ENCODE measurements at regions not wholly inside any gene's neighbourhood (a gene's known extent, or its start where the extent isn't known, plus 50 kb on each side); places are given as distances from the start of the nearest gene placed in this dataset.

DNA sequence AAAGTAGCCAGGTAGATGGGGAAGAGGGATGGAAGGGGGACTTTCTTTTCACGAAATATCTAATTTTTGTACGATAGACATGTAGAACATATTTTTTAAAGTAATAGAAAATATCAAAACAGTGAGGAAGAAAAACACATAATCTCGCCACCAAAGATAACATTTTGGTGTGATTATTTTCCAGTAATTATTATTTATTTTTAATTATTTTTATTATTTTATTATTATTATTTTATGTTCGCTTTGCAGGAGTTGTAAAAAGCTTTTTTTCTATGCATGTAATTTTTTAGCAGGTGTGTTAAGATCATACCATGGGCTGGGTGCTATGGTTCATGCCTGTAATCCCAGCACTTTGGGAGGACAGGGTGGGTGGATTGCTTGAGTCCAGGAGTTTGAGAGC lies 85.6 kb upstream of the CCND2 start:
- FAIRE-seq (no peak), ATAC-seq (no peak), DNase-seq (ENCODE audit: low read depth, low spot score) (no peak)
- ChIA-PET POLR2A (interaction anchor here (0.8 kb wide), 1 partner anchor 24 kb away, joined by 3 read pairs; no protein-coding TSS in a partner anchor), SMC1A (ENCODE audit: uncharacterized antibody, unreplicated experiment) (interaction anchor here (0.7 to 4.8 kb wide), 5 partner anchors 11 to 59 kb away, joined by 3 to 17 read pairs (median 3); no protein-coding TSS in a partner anchor), RAD21 (ENCODE audit: unreplicated experiment) (interaction anchor here (1.1 kb wide), 1 partner anchor 80 kb away, joined by 4 read pairs; no protein-coding TSS in a partner anchor), CTCF (interaction anchor here (1.0 kb wide), 1 partner anchor 28 kb away, joined by 3 read pairs; no protein-coding TSS in a partner anchor)
- in situ Hi-C loops (cut with MboI) (no loop called here), intact Hi-C loops (cut with micrococcal nuclease; ENCODE audit: unreplicated experiment) (no loop called here)
- Histone ChIP-seq H3K27me3 (replicated peaks in 1 of 2; ENCODE audit: control insufficient read depth in 2 of 2, insufficient read depth in 2 of 2, low read length in 1 of 2) (no peaks in the 10 kb centered on the region), H3K27ac (ENCODE audit: control insufficient read depth, insufficient read depth) (no peak overlapping the region), H3K4me1 (ENCODE audit: control insufficient read depth, insufficient read depth, low read length) (no peaks in the 10 kb centered on the region), H2AFZ (ENCODE audit: control insufficient read depth, low read depth, low read length) (no peak overlapping the region), H3K4me2 (ENCODE audit: control insufficient read depth, insufficient read depth) (no peak overlapping the region), H3K36me3 (ENCODE audit: control insufficient read depth in 2 of 2, insufficient read depth in 2 of 2, low read length in 1 of 2) (no peaks in the 10 kb centered on the region), H3K79me2 (ENCODE audit: control insufficient read depth, insufficient read depth, low read length) (no peaks in the 10 kb centered on the region), H4K20me1 (ENCODE audit: control insufficient read depth, insufficient read depth) (no peaks in the 10 kb centered on the region), H3K4me3 (no peak overlapping the region), H3K9me3 (replicated peaks; ENCODE audit: control insufficient read depth, insufficient read depth, low read length) (no peaks in the 10 kb centered on the region; the same call in 2 of the 3 replicates), H3K9ac (ENCODE audit: control insufficient read depth, insufficient read depth, low read length) (no peak overlapping the region)
- TF ChIP-seq POLR2A (IDR thresholded peaks at IDR 0.05; ENCODE audit: low read depth, low read length) (no peak), EED (IDR thresholded peaks at IDR 0.05; ENCODE audit: low read depth) (no peak), MXI1 (IDR thresholded peaks at IDR 0.05; ENCODE audit: low read depth, low read length) (no peak), ZNF207 (IDR thresholded peaks at IDR 0.05; ENCODE audit: borderline replicate concordance) (no peak), MEF2B (IDR thresholded peaks at IDR 0.05; ENCODE audit: partially characterized antibody, poor library complexity, severe bottlenecking) (no peak), ETV6 (conservative IDR thresholded peaks at IDR 0.05 in 1 of 2, IDR thresholded peaks at IDR 0.05 in 1 of 2; ENCODE audit: borderline replicate concordance in 1 of 2, low read depth in 1 of 2) (no peak), IRF3 (IDR thresholded peaks at IDR 0.05) (no peak), ZNF274 (IDR thresholded peaks at IDR 0.05; ENCODE audit: insufficient read depth, insufficient read length) (no peak), ZBED1 (IDR thresholded peaks at IDR 0.05; ENCODE audit: borderline replicate concordance) (no peak), ZSCAN29 (IDR thresholded peaks at IDR 0.05) (no peak), ZNF384 (IDR thresholded peaks at IDR 0.05; ENCODE audit: borderline replicate concordance, low read depth, low read length) (no peak)
- TF ChIP-seq, protein P1, sequence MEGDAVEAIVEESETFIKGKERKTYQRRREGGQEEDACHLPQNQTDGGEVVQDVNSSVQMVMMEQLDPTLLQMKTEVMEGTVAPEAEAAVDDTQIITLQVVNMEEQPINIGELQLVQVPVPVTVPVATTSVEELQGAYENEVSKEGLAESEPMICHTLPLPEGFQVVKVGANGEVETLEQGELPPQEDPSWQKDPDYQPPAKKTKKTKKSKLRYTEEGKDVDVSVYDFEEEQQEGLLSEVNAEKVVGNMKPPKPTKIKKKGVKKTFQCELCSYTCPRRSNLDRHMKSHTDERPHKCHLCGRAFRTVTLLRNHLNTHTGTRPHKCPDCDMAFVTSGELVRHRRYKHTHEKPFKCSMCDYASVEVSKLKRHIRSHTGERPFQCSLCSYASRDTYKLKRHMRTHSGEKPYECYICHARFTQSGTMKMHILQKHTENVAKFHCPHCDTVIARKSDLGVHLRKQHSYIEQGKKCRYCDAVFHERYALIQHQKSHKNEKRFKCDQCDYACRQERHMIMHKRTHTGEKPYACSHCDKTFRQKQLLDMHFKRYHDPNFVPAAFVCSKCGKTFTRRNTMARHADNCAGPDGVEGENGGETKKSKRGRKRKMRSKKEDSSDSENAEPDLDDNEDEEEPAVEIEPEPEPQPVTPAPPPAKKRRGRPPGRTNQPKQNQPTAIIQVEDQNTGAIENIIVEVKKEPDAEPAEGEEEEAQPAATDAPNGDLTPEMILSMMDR (IDR thresholded peaks at IDR 0.05 in 2 of 3, conservative IDR thresholded peaks at IDR 0.05 in 1 of 3; ENCODE audit: control insufficient read depth in 2 of 3, extremely low read depth in 1 of 3, insufficient read depth in 1 of 3, low read depth in 3 of 3, low read length in 3 of 3) = no peak
- TF ChIP-seq, protein P2, sequence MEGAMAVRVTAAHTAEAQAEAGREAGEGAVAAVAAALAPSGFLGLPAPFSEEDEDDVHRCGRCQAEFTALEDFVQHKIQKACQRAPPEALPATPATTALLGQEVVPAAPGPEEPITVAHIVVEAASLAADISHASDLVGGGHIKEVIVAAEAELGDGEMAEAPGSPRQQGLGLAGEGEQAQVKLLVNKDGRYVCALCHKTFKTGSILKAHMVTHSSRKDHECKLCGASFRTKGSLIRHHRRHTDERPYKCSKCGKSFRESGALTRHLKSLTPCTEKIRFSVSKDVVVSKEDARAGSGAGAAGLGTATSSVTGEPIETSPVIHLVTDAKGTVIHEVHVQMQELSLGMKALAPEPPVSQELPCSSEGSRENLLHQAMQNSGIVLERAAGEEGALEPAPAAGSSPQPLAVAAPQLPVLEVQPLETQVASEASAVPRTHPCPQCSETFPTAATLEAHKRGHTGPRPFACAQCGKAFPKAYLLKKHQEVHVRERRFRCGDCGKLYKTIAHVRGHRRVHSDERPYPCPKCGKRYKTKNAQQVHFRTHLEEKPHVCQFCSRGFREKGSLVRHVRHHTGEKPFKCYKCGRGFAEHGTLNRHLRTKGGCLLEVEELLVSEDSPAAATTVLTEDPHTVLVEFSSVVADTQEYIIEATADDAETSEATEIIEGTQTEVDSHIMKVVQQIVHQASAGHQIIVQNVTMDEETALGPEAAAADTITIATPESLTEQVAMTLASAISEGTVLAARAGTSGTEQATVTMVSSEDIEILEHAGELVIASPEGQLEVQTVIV (IDR thresholded peaks at IDR 0.05; ENCODE audit: borderline replicate concordance, partially characterized antibody) = no peak
- TF ChIP-seq, protein P3, sequence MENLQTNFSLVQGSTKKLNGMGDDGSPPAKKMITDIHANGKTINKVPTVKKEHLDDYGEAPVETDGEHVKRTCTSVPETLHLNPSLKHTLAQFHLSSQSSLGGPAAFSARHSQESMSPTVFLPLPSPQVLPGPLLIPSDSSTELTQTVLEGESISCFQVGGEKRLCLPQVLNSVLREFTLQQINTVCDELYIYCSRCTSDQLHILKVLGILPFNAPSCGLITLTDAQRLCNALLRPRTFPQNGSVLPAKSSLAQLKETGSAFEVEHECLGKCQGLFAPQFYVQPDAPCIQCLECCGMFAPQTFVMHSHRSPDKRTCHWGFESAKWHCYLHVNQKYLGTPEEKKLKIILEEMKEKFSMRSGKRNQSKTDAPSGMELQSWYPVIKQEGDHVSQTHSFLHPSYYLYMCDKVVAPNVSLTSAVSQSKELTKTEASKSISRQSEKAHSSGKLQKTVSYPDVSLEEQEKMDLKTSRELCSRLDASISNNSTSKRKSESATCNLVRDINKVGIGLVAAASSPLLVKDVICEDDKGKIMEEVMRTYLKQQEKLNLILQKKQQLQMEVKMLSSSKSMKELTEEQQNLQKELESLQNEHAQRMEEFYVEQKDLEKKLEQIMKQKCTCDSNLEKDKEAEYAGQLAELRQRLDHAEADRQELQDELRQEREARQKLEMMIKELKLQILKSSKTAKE (IDR thresholded peaks at IDR 0.05; ENCODE audit: low read depth, poor library complexity, severe bottlenecking) = no peak
- BruUV-seq (replicated peaks) = no TSS peak
- WGBS (ENCODE audit: insufficient coverage, insufficient replicate concordance, low lambda C conversion rate, missing lambda C conversion rate) = 68% methylated on average over 4 of the region's 4 CpGs
